ENCODE measurements at regions not wholly inside any gene's neighbourhood (a gene's known extent, or its start where the extent isn't known, plus 50 kb on each side); places are given as distances from the start of the nearest gene placed in this dataset.

DNA sequence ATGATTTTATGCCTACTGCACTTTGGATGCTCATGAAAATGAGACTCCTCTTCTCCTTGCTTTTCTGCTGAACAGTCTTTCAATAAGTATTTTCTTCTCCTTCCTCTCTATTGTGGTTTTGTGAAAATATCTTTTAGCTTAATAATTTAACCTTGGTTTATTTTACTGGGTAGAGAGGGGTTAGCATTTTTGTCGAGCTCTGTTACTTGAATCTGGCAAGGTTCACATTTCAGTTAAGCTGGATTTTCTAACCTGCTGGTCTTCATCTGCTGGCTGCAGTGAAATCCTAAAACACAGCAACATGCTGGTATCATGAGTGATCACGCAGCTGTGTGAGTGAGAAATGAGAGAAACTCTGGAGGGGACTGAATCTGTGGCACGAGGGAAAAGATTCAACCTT, 222.7 kb upstream of the NOX3 start:
- H3K36me3 ChIP-seq (ENCODE audit: control insufficient read depth, insufficient read depth, low read length) = no peaks in the 10 kb centered on the region
- no peaks in the 10 kb centered on the region for H3K9me3 ChIP-seq (ENCODE audit: control insufficient read depth, low read depth, low read length)
- DNase-seq = no peak
- no peaks in the 10 kb centered on the region for H3K4me1 ChIP-seq (ENCODE audit: control insufficient read depth, insufficient read depth, low read length)
- no peak overlapping the region for H3K4me3 ChIP-seq (ENCODE audit: low read length)
- no peak overlapping the region for H3K27ac ChIP-seq (ENCODE audit: low read length)
- no peaks in the 10 kb centered on the region for H3K27me3 ChIP-seq (ENCODE audit: control insufficient read depth, insufficient read depth, low read length)
- no CpG with 5 or more reads among the region's 3 CpGs for WGBS (ENCODE audit: insufficient coverage, low lambda C conversion rate)

- H3K4me3 ChIP-seq (ENCODE audit: low read length) = no peak overlapping the region
These were observed 220.7 kb upstream of the NOX3 start for GRCh38 chr6:155676346-155676745.

DNA sequence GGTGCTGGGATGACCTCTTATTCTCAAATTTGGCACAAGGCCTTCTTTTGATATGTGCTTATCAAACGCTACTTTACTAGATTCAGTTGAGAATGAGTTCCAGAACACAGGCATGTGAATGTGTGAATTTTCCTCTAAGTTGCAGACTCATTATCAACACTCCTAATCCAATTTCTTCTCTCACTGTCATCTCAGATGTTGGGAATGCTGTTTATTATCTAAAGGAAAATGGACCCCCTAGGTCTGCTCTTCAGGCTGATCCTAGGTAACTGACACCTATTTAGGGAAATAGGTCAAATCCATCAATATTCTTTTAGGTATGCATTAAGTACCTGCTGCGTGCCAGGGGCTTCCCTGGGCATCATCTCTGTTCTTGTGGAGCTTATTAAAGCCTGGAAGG, 215.0 kb upstream of the NOX3 start:
- Histone ChIP-seq H3K36me3 (ENCODE audit: control insufficient read depth, insufficient read depth, low read length) (no peaks in the 10 kb centered on the region), H3K27me3 (ENCODE audit: control insufficient read depth, insufficient read depth, low read length) (no peaks in the 10 kb centered on the region), H3K27ac (ENCODE audit: low read length) (no peak overlapping the region), H3K4me1 (ENCODE audit: control insufficient read depth, insufficient read depth, low read length) (no peaks in the 10 kb centered on the region), H3K9me3 (ENCODE audit: control insufficient read depth, low read depth, low read length) (no peaks in the 10 kb centered on the region), H3K4me3 (ENCODE audit: low read length) (no peak overlapping the region)
- no peak for DNase-seq
- WGBS (ENCODE audit: insufficient coverage, low lambda C conversion rate) = no CpG with 5 or more reads among the region's 2 CpGs

More at GRCh38 chr6:155676346-155676745, 220.7 kb upstream of the NOX3 start:
- WGBS (ENCODE audit: insufficient coverage, low lambda C conversion rate) = 50% methylated on average over 1 of the region's 2 CpGs
- Histone ChIP-seq H3K27ac (ENCODE audit: low read length) (no peak overlapping the region), H3K4me1 (ENCODE audit: control insufficient read depth, insufficient read depth, low read length) (no peaks in the 10 kb centered on the region), H3K9me3 (ENCODE audit: control insufficient read depth, low read depth, low read length) (no peaks in the 10 kb centered on the region), H3K36me3 (ENCODE audit: control insufficient read depth, insufficient read depth, low read length) (no peaks in the 10 kb centered on the region), H3K27me3 (ENCODE audit: control insufficient read depth, insufficient read depth, low read length) (no peaks in the 10 kb centered on the region)
- peak; percentile 14 to 53 for DNase-seq

DNA sequence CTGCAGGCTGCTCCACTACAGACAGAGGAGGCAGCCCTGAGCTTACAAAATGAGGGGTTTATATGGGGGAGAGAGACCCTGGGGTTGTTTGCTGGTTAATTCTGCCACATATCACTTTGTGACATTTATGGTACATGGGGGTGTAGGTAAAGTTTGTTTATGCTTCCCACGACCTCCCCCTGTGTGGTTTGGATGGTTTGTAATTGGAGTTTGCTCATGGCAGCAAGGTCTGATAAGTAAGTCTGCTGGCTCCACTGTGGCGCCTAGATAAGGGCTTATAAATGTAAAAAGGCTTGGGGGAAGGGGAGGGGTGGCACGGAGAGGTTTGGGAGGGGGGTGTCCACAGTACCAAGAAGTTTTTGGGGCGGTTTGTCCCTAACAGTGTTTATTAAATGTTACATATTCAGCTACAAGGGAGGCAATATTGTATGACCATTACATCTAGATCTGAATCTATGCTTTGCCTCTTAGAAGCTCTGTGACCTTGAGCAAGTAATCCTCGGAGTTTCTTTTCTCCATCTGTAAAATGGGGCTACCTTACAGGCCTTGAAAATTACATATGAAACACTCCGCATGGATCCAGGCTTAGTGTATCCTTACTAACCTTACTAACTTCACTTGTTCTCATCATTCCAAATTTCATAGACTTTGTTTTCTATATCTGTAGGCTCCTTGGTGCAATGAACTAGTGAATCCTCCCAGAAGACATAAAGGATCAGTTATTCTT, 204.8 kb upstream of the NOX3 start:
- no peaks in the 10 kb centered on the region for H3K36me3 ChIP-seq (ENCODE audit: control insufficient read depth, insufficient read depth, low read length)
- no peak overlapping the region for H3K4me3 ChIP-seq (ENCODE audit: low read length)
- no peaks in the 10 kb centered on the region for H3K27me3 ChIP-seq (ENCODE audit: control insufficient read depth, insufficient read depth, low read length)
- 100% methylated on average over 1 of the region's 6 CpGs for WGBS (ENCODE audit: insufficient coverage, low lambda C conversion rate)
- no peaks in the 10 kb centered on the region for H3K4me1 ChIP-seq (ENCODE audit: control insufficient read depth, insufficient read depth, low read length)
- DNase-seq = no peak
- H3K9me3 ChIP-seq (ENCODE audit: control insufficient read depth, low read depth, low read length) = no peaks in the 10 kb centered on the region
- H3K27ac ChIP-seq (ENCODE audit: low read length) = no peak overlapping the region

DNA sequence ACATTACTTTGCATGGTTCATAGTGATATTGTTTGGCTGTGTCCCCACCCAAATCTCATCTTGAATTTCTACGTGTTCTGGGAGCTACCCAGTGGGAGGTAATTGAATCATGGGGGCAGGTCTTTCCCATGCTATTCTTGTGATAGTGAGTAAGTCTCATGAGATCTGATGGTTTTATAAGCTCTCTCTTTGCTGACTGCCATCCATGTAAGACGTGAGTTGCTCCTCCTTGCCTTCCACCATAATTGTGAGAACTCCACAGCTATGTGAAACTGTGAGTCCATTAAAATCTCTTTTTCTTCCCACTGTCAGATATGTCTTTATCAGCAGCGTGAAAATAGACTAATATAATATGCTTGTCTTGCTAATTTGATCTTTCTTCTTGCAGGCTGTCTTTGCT, 200.4 kb upstream of the NOX3 start:
- Histone ChIP-seq H3K27me3 (ENCODE audit: control insufficient read depth, insufficient read depth, low read length) (no peaks in the 10 kb centered on the region), H3K9me3 (ENCODE audit: control insufficient read depth, low read depth, low read length) (no peaks in the 10 kb centered on the region), H3K36me3 (ENCODE audit: control insufficient read depth, insufficient read depth, low read length) (no peaks in the 10 kb centered on the region), H3K27ac (ENCODE audit: low read length) (no peak overlapping the region), H3K4me3 (ENCODE audit: low read length) (no peak overlapping the region), H3K4me1 (ENCODE audit: control insufficient read depth, insufficient read depth, low read length) (no peaks in the 10 kb centered on the region)
- WGBS (ENCODE audit: insufficient coverage, low lambda C conversion rate) = no CpG with 5 or more reads among the region's 3 CpGs
- DNase-seq = no peak

DNA sequence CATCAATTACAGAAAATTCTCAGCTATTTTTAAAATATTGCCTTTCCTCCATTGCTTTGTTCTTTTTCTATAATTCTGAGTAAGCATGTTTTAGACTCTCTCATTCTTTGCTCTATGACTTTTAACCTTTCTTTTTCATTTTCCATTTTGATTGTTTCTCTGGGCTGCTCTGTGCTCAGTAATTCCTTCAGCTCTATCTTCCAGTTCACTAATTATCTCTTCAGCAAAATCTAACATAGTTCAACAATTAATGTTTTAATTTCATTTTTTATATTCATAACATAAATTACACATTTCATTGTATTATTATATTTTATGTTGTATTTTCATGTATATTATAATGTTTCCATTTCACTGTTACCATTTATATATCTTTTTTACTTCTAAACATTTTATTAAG, 198.8 kb upstream of the NOX3 start:
- H3K4me3 ChIP-seq (ENCODE audit: low read length) = no peak overlapping the region
- H3K4me1 ChIP-seq (ENCODE audit: control insufficient read depth, insufficient read depth, low read length) = no peaks in the 10 kb centered on the region
- no peak overlapping the region for H3K27ac ChIP-seq (ENCODE audit: low read length)
- H3K27me3 ChIP-seq (ENCODE audit: control insufficient read depth, insufficient read depth, low read length) = no peaks in the 10 kb centered on the region
- H3K9me3 ChIP-seq (ENCODE audit: control insufficient read depth, low read depth, low read length) = no peaks in the 10 kb centered on the region
- H3K36me3 ChIP-seq (ENCODE audit: control insufficient read depth, insufficient read depth, low read length) = no peaks in the 10 kb centered on the region
- DNase-seq = no peak

DNA sequence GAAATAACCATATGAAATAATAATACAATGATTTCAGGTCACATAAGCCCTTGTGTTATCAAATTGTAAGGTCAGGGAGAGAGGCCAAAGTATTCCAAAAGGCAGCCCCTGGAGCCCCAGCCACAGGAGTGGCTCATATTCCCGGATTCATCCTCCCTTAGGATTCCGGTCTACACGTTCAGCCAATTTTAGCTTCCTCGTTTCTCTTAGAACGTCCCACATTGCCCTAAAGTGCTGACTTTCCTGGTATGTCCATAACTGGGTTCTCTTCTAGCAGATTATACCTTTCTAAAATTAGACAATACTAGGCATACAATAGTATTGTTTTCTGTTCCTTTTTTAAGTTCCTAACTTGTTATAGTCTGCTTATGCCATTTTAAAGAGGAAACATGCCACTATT, 192.7 kb upstream of the NOX3 start:
- no peaks in the 10 kb centered on the region for H3K4me1 ChIP-seq (ENCODE audit: control insufficient read depth, insufficient read depth, low read length)
- H3K9me3 ChIP-seq (ENCODE audit: control insufficient read depth, low read depth, low read length) = no peaks in the 10 kb centered on the region
- no peak for DNase-seq
- H3K4me3 ChIP-seq (ENCODE audit: low read length) = no peak overlapping the region
- no peak overlapping the region for H3K27ac ChIP-seq (ENCODE audit: low read length)
- H3K27me3 ChIP-seq (ENCODE audit: control insufficient read depth, insufficient read depth, low read length) = no peaks in the 10 kb centered on the region
- H3K36me3 ChIP-seq (ENCODE audit: control insufficient read depth, insufficient read depth, low read length) = no peaks in the 10 kb centered on the region
- no CpG with 5 or more reads among the region's 5 CpGs for WGBS (ENCODE audit: insufficient coverage, low lambda C conversion rate)

GRCh38 chr6:155647354-155647753, 191.7 kb upstream of the NOX3 start:
- DNase-seq = no peak
- no peak overlapping the region for H3K27ac ChIP-seq (ENCODE audit: low read length)
- no peaks in the 10 kb centered on the region for H3K27me3 ChIP-seq (ENCODE audit: control insufficient read depth, insufficient read depth, low read length)
- no peak overlapping the region for H3K4me3 ChIP-seq (ENCODE audit: low read length)
- H3K36me3 ChIP-seq (ENCODE audit: control insufficient read depth, insufficient read depth, low read length) = no peaks in the 10 kb centered on the region
- H3K4me1 ChIP-seq (ENCODE audit: control insufficient read depth, insufficient read depth, low read length) = no peaks in the 10 kb centered on the region
- peaks cover 6% of the 10 kb centered on the region for H3K9me3 ChIP-seq (ENCODE audit: control insufficient read depth, low read depth, low read length)

DNA sequence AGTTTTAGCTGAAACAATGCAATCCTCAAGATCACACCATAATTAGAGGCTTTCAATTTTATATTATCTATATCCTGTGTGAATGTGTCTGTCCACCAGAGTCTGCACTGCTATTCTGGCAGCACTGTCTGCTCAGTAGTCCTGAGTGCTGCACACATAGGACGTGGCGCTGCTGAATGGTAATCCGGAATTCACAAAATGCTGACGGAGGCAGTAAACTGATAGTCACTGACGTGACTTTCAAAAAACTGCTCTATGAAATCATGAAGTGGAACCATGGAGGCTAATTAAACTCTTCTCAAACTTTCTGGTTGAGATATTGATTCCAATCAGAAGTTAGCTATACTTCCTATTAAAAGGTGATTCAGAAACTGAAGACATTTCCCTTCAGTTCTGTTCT, 190.8 kb upstream of the NOX3 start:
- H3K27me3 ChIP-seq (ENCODE audit: control insufficient read depth, insufficient read depth, low read length) = no peaks in the 10 kb centered on the region
- H3K9me3 ChIP-seq (ENCODE audit: control insufficient read depth, low read depth, low read length) = peaks cover 11% of the 10 kb centered on the region
- H3K4me3 ChIP-seq (ENCODE audit: low read length) = no peak overlapping the region
- no peak overlapping the region for H3K27ac ChIP-seq (ENCODE audit: low read length)
- no CpG with 5 or more reads among the region's 5 CpGs for WGBS (ENCODE audit: insufficient coverage, low lambda C conversion rate)
- no peaks in the 10 kb centered on the region for H3K4me1 ChIP-seq (ENCODE audit: control insufficient read depth, insufficient read depth, low read length)
- no peaks in the 10 kb centered on the region for H3K36me3 ChIP-seq (ENCODE audit: control insufficient read depth, insufficient read depth, low read length)
- DNase-seq = no peak

DNA sequence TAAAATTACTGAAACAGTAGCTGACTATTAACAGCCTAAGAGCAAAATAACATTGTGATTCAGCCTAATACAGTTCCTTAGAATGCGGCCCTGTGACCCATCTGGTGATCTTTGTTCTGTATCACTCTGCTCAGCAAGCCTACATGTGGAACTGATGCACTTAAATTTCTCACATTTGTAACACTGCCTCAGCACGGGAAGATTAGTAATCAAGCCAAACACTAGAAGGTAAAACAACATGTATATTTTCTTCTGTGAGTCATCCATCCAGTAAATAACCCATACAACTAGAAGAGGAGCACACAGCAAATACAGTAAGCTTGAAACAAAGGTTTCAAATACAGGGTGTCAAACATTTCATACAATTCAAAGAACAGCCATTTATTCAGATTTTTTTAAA, 189.7 kb upstream of the NOX3 start:
- H3K27me3 ChIP-seq (ENCODE audit: control insufficient read depth, insufficient read depth, low read length) = no peaks in the 10 kb centered on the region
- WGBS (ENCODE audit: insufficient coverage, low lambda C conversion rate) = no CpG with 5 or more reads among the region's 2 CpGs
- no peak for DNase-seq
- H3K9me3 ChIP-seq (ENCODE audit: control insufficient read depth, low read depth, low read length) = peaks cover 15% of the 10 kb centered on the region
- no peaks in the 10 kb centered on the region for H3K4me1 ChIP-seq (ENCODE audit: control insufficient read depth, insufficient read depth, low read length)
- H3K36me3 ChIP-seq (ENCODE audit: control insufficient read depth, insufficient read depth, low read length) = no peaks in the 10 kb centered on the region
- no peak overlapping the region for H3K4me3 ChIP-seq (ENCODE audit: low read length)
- H3K27ac ChIP-seq (ENCODE audit: low read length) = no peak overlapping the region

DNA sequence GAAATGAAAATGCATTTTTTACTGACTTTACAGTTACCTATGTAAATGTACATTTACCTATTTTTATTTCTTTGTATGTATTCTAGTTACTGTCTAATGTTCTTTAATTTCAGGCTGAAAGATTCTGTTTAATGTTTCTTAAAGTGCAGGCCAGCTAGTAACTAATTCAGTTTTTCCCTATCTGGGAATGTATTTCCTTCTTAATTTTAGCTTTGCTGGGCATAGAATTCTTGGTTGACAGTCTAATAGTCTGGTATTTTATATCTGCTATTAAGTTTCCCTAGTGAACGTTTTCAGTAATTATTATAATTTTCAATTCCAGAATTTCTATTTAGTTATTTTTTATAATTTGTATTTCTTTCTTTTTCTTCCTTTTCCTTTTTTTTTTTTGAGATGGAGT, 186.0 kb upstream of the NOX3 start:
- DNase-seq = no peak
- H3K9me3 ChIP-seq (ENCODE audit: control insufficient read depth, low read depth, low read length) = peaks cover 15% of the 10 kb centered on the region

More for the DNA sequence above, 186.0 kb upstream of the NOX3 start:
- Histone ChIP-seq H3K4me1 (ENCODE audit: control insufficient read depth, insufficient read depth, low read length) (no peaks in the 10 kb centered on the region), H3K27ac (ENCODE audit: low read length) (no peak overlapping the region), H3K27me3 (ENCODE audit: control insufficient read depth, insufficient read depth, low read length) (no peaks in the 10 kb centered on the region), H3K36me3 (ENCODE audit: control insufficient read depth, insufficient read depth, low read length) (no peaks in the 10 kb centered on the region), H3K4me3 (ENCODE audit: low read length) (no peak overlapping the region)
- 67% methylated on average over 1 of the region's 1 CpG for WGBS (ENCODE audit: insufficient coverage, low lambda C conversion rate)

Data from large intestine (tissue), 3 donors.